ENCODE measurements at regions not wholly inside any gene's neighbourhood (a gene's known extent, or its start where the extent isn't known, plus 50 kb on each side); places are given as distances from the start of the nearest gene placed in this dataset.

GRCh38 chrX:77347572-77347971, 99.6 kb upstream of the FGF16 start:
- TF ChIP-seq CEBPB (IDR thresholded peaks at IDR 0.05; ENCODE audit: borderline replicate concordance, low read depth, low read length) (no peak), REST (IDR thresholded peaks at IDR 0.05; ENCODE audit: borderline replicate concordance in 1 of 2, low read depth in 1 of 2, low read length in 2 of 2) (no peak), REPIN1 (CRISPR knock-in tag; IDR thresholded peaks at IDR 0.05; ENCODE audit: borderline replicate concordance, low read depth) (no peak), TBX2 (CRISPR knock-in tag; IDR thresholded peaks at IDR 0.05; ENCODE audit: borderline replicate concordance) (no peak), TCF12 (IDR thresholded peaks at IDR 0.05) (no peak), TCF12 (CRISPR knock-in tag; IDR thresholded peaks at IDR 0.05) (no peak), EP300 (IDR thresholded peaks at IDR 0.05; ENCODE audit: low read depth in 2 of 2, low read length in 2 of 2) (no peak), EP300 (CRISPR knock-in tag; IDR thresholded peaks at IDR 0.05; ENCODE audit: borderline replicate concordance) (no peak), MAFK (conservative IDR thresholded peaks at IDR 0.05 in 1 of 2, IDR thresholded peaks at IDR 0.05 in 1 of 2; ENCODE audit: low read length in 2 of 2) (no peak), SOX6 (IDR thresholded peaks at IDR 0.05) (no peak), SOX6 (CRISPR knock-in tag; IDR thresholded peaks at IDR 0.05) (no peak), NBN (conservative IDR thresholded peaks at IDR 0.05) (no peak), SMARCE1 (IDR thresholded peaks at IDR 0.05; ENCODE audit: borderline replicate concordance) (no peak)
- TF ChIP-seq, protein P1, sequence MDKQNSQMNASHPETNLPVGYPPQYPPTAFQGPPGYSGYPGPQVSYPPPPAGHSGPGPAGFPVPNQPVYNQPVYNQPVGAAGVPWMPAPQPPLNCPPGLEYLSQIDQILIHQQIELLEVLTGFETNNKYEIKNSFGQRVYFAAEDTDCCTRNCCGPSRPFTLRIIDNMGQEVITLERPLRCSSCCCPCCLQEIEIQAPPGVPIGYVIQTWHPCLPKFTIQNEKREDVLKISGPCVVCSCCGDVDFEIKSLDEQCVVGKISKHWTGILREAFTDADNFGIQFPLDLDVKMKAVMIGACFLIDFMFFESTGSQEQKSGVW (CRISPR knock-in tag; IDR thresholded peaks at IDR 0.05; ENCODE audit: borderline replicate concordance): no peak
